ENCODE measurements at regions not wholly inside any gene's neighbourhood (a gene's known extent, or its start where the extent isn't known, plus 50 kb on each side); places are given as distances from the start of the nearest gene placed in this dataset.

- DNase-seq (ENCODE audit: low spot score) = no peak
These were observed 50.3 kb downstream of the BMAL2 start for GRCh38 chr12:27382924-27383323.

- DNase-seq (ENCODE audit: low spot score) = peak; percentile 65
These were observed 51.0 kb downstream of the BMAL2 start for GRCh38 chr12:27383429-27384260.

GRCh38 chr12:27384261-27384590 is 51.6 kb downstream of the BMAL2 start:
- DNase-seq (ENCODE audit: low spot score) = no peak

GRCh38 chr12:27385766-27386564 is 53.3 kb downstream of the BMAL2 start:
- no peak for DNase-seq (ENCODE audit: low spot score)

GRCh38 chr12:27387473-27387872 is 54.8 kb downstream of the BMAL2 start:
- no peak for DNase-seq (ENCODE audit: low spot score)

GRCh38 chr12:27388650-27389049 is 56.0 kb downstream of the BMAL2 start:
- DNase-seq (ENCODE audit: low spot score) = no peak

- no peak for DNase-seq (ENCODE audit: low spot score)
These were observed 51.9 kb upstream of the SMCO2 start for GRCh38 chr12:27394676-27395075.

GRCh38 chr12:27396216-27396815 is 50.2 kb upstream of the SMCO2 start:
- no peak for DNase-seq (ENCODE audit: low spot score)

All from CD4-positive, alpha-beta T cell treated with Interleukin-15 for 4 hours (primary cell).